ENCODE measurements at regions not wholly inside any gene's neighbourhood (a gene's known extent, or its start where the extent isn't known, plus 50 kb on each side); places are given as distances from the start of the nearest gene placed in this dataset.

- Histone ChIP-seq H3K79me2 (ENCODE audit: low read depth) (no peaks in the 10 kb centered on the region), H3K27ac (no peak overlapping the region), H4K20me1 (ENCODE audit: insufficient read depth) (no peaks in the 10 kb centered on the region), H3K9me2 (ENCODE audit: insufficient read depth) (0 out of 2 replicates have a peak, but pooled peaks cover 5% of the 10 kb centered on the region), H3K27me3 (ENCODE audit: insufficient read depth, low read depth) (no peaks in the 10 kb centered on the region), H2AFZ (0 out of 2 replicates have a peak overlapping the region, but pooled peaks have one; percentile 14), H3K4me1 (replicated peaks; ENCODE audit: insufficient read depth) (no peaks in the 10 kb centered on the region), H3K4me3 (no peak overlapping the region), H3K9me3 (ENCODE audit: insufficient read depth, low read depth) (0 out of 2 replicates have a peak, but pooled peaks cover 4% of the 10 kb centered on the region), H3K36me3 (ENCODE audit: low read depth) (no peaks in the 10 kb centered on the region), H3F3A (ENCODE audit: insufficient read depth, low read depth) (no peaks in the 10 kb centered on the region), H3K4me2 (no peak overlapping the region)
- intact Hi-C loops (cut with micrococcal nuclease; ENCODE audit: unreplicated experiment): no loop called here
- no TSS peak for BruUV-seq (replicated peaks)
- TF ChIP-seq CTCF (conservative IDR thresholded peaks at IDR 0.05) (no peak), EZH2 (IDR thresholded peaks at IDR 0.05; ENCODE audit: low read depth) (no peak)
- no peak for DNase-seq
- CTCF ChIA-PET: no interaction called here
- POLR2A ChIA-PET (ENCODE audit: unreplicated experiment): interaction anchor here (0.6 kb wide), 2 partner anchors 71 to 205 kb away, joined by 5 to 22 read pairs; no protein-coding TSS in a partner anchor
Measured at GRCh38 chr2:57809230-57809629, 237.4 kb upstream of the VRK2 start.

GRCh38 chr2:57821088-57821487, 225.5 kb upstream of the VRK2 start:
- ChIA-PET POLR2A (ENCODE audit: unreplicated experiment) (no interaction called here), CTCF (no interaction called here)
- no peak for TF ChIP-seq EZH2 (IDR thresholded peaks at IDR 0.05; ENCODE audit: low read depth)
- no peak for TF ChIP-seq CTCF (conservative IDR thresholded peaks at IDR 0.05)
- no peaks in the 10 kb centered on the region for H3F3A ChIP-seq (ENCODE audit: insufficient read depth, low read depth)
- no peak overlapping the region for H3K4me2 ChIP-seq
- H3K27me3 ChIP-seq (ENCODE audit: insufficient read depth, low read depth): no peaks in the 10 kb centered on the region
- intact Hi-C loops (cut with micrococcal nuclease; ENCODE audit: unreplicated experiment): no loop called here
- H2AFZ ChIP-seq: no peak overlapping the region
- no peaks in the 10 kb centered on the region for H3K36me3 ChIP-seq (ENCODE audit: low read depth)
- H4K20me1 ChIP-seq (ENCODE audit: insufficient read depth): no peaks in the 10 kb centered on the region
- no peaks in the 10 kb centered on the region for H3K9me3 ChIP-seq (ENCODE audit: insufficient read depth, low read depth)
- no peaks in the 10 kb centered on the region for H3K4me1 ChIP-seq (replicated peaks; ENCODE audit: insufficient read depth)
- no peak overlapping the region for H3K27ac ChIP-seq
- BruUV-seq (replicated peaks): no TSS peak
- H3K9me2 ChIP-seq (ENCODE audit: insufficient read depth): peaks cover 9% of the 10 kb centered on the region; the same call in 1 of the 2 replicates
- H3K79me2 ChIP-seq (ENCODE audit: low read depth): no peaks in the 10 kb centered on the region
- H3K4me3 ChIP-seq: no peak overlapping the region
- DNase-seq: no peak

- Histone ChIP-seq H3K79me2 (ENCODE audit: low read depth) (no peaks in the 10 kb centered on the region), H4K20me1 (ENCODE audit: insufficient read depth) (no peaks in the 10 kb centered on the region), H3K27ac (no peak overlapping the region), H3F3A (ENCODE audit: insufficient read depth, low read depth) (no peaks in the 10 kb centered on the region), H3K9me3 (ENCODE audit: insufficient read depth, low read depth) (peaks cover 5% of the 10 kb centered on the region), H3K4me2 (peak overlapping the region; percentile 23; the same call in 1 of the 2 replicates), H3K4me3 (no peak overlapping the region), H3K36me3 (ENCODE audit: low read depth) (no peaks in the 10 kb centered on the region), H3K27me3 (ENCODE audit: insufficient read depth, low read depth) (no peaks in the 10 kb centered on the region), H3K4me1 (replicated peaks; ENCODE audit: insufficient read depth) (0 out of 2 replicates have a peak, but pooled peaks cover 3% of the 10 kb centered on the region), H2AFZ (peak overlapping the region; percentile 67; the same call in 1 of the 2 replicates), H3K9me2 (ENCODE audit: insufficient read depth) (peaks cover 9% of the 10 kb centered on the region; the same call in 1 of the 2 replicates)
- intact Hi-C loops (cut with micrococcal nuclease; ENCODE audit: unreplicated experiment): no loop called here
- no TSS peak for BruUV-seq (replicated peaks)
- DNase-seq: no peak
- ChIA-PET CTCF (no interaction called here), POLR2A (ENCODE audit: unreplicated experiment) (interaction anchor here (0.7 kb wide), 1 partner anchor 21 kb away, joined by 4 read pairs; no protein-coding TSS in a partner anchor)
- no peak for TF ChIP-seq CTCF (conservative IDR thresholded peaks at IDR 0.05)
- TF ChIP-seq EZH2 (IDR thresholded peaks at IDR 0.05; ENCODE audit: low read depth): no peak
Measured at GRCh38 chr2:57828221-57828620, 218.4 kb upstream of the VRK2 start.

Measured in PC-9 (cell line).